ENCODE measurements at regions not wholly inside any gene's neighbourhood (a gene's known extent, or its start where the extent isn't known, plus 50 kb on each side); places are given as distances from the start of the nearest gene placed in this dataset.
A peak's percentile ranks its signal among the peaks of the same experiment; 100 is the strongest.

- DNase-seq, result no peak
These were observed 848.2 kb downstream of the BRD1 start for GRCh38 chr22:48979482-48979881.

- DNase-seq, result no peak
These were observed 850.8 kb downstream of the BRD1 start for GRCh38 chr22:48976556-48977535.

- no peak for DNase-seq
These were observed 851.8 kb downstream of the BRD1 start for GRCh38 chr22:48975886-48976285.

- no peak for DNase-seq
These were observed 852.3 kb downstream of the BRD1 start for GRCh38 chr22:48975316-48975741.

- no peak for DNase-seq
These were observed 853.0 kb downstream of the BRD1 start for GRCh38 chr22:48974443-48975315.

GRCh38 chr22:48973694-48974041, 854.0 kb downstream of the BRD1 start:
- no peak for DNase-seq

- DNase-seq, result no peak
These were observed 854.5 kb downstream of the BRD1 start for GRCh38 chr22:48972979-48973693.

- DNase-seq, result peak; percentile 35
These were observed 859.3 kb downstream of the BRD1 start for GRCh38 chr22:48968201-48968959.

- no peak for DNase-seq
These were observed 864.3 kb downstream of the BRD1 start for GRCh38 chr22:48963405-48963804.

- DNase-seq, result no peak
These were observed 866.0 kb downstream of the BRD1 start for GRCh38 chr22:48961705-48962104.

- DNase-seq, result no peak
These were observed 866.6 kb downstream of the BRD1 start for GRCh38 chr22:48960980-48961660.

- DNase-seq, result no peak
These were observed 867.1 kb downstream of the BRD1 start for GRCh38 chr22:48960576-48960975.

- DNase-seq, result no peak
These were observed 868.2 kb downstream of the BRD1 start for GRCh38 chr22:48959496-48959895.

GRCh38 chr22:48957987-48958321, 869.7 kb downstream of the BRD1 start:
- DNase-seq, result no peak

GRCh38 chr22:48957311-48957986, 870.2 kb downstream of the BRD1 start:
- DNase-seq, result peak; percentile 7

GRCh38 chr22:48955351-48956311, 872.0 kb downstream of the BRD1 start:
- DNase-seq, result no peak

- DNase-seq, result no peak
These were observed 872.8 kb downstream of the BRD1 start for GRCh38 chr22:48954781-48955311.

- DNase-seq, result no peak
These were observed 873.8 kb downstream of the BRD1 start for GRCh38 chr22:48953830-48954229.

GRCh38 chr22:48953103-48953720, 874.5 kb downstream of the BRD1 start:
- no peak for DNase-seq
